GM18511 (cell line): ENCODE measurements at regions not wholly inside any gene's neighbourhood (a gene's known extent, or its start where the extent isn't known, plus 50 kb on each side); places are given as distances from the start of the nearest gene placed in this dataset.
A peak's percentile ranks its signal among the peaks of the same experiment; 100 is the strongest.
"Not testable (repeated sequence)": the region's sequence is repeated elsewhere in the genome, so short reads cannot be mapped to it uniquely, and the experiment has no call there.

Experiments used
- ATAC-seq: cut with Tn5 transposase; IDR thresholded peaks from one replicate; pipeline ENCODE4 v1.9.1; 2021; ENCODE audit warnings: mild to moderate bottlenecking, moderate library complexity; ENCODE audit not compliant: unreplicated experiment

- ATAC-seq, result not testable (repeated sequence)
These were observed 116.5 kb upstream of the SPATA31D4 start for GRCh38 chr9:81811688-81812087.

- ATAC-seq, result no peak
These were observed 113.8 kb upstream of the SPATA31D4 start for GRCh38 chr9:81814401-81814793.

- peak; percentile 80 for ATAC-seq
These were observed 113.3 kb upstream of the SPATA31D4 start for GRCh38 chr9:81814794-81815464.

GRCh38 chr9:81815781-81816180, 112.4 kb upstream of the SPATA31D4 start:
- ATAC-seq, result no peak

- ATAC-seq, result no peak
These were observed 109.1 kb upstream of the SPATA31D4 start for GRCh38 chr9:81819155-81819554.

GRCh38 chr9:81819859-81820546, 108.2 kb upstream of the SPATA31D4 start:
- no peak for ATAC-seq

- ATAC-seq, result no peak
These were observed 105.8 kb upstream of the SPATA31D4 start for GRCh38 chr9:81822301-81822865.

- no peak for ATAC-seq
These were observed 105.3 kb upstream of the SPATA31D4 start for GRCh38 chr9:81822967-81823366.

- ATAC-seq, result no peak
These were observed 104.3 kb upstream of the SPATA31D4 start for GRCh38 chr9:81823672-81824554.

GRCh38 chr9:81824802-81825730, 103.2 kb upstream of the SPATA31D4 start:
- no peak for ATAC-seq

GRCh38 chr9:81825846-81826516, 102.2 kb upstream of the SPATA31D4 start:
- no peak for ATAC-seq

- ATAC-seq, result no peak
These were observed 101.7 kb upstream of the SPATA31D4 start for GRCh38 chr9:81826517-81826906.

- ATAC-seq, result peak; percentile 95
These were observed 100.5 kb upstream of the SPATA31D4 start for GRCh38 chr9:81827616-81828296.

- no peak for ATAC-seq
These were observed 98.9 kb upstream of the SPATA31D4 start for GRCh38 chr9:81829195-81829882.

GRCh38 chr9:81830431-81830830, 97.8 kb upstream of the SPATA31D4 start:
- ATAC-seq, result not testable (repeated sequence)

- no peak for ATAC-seq
These were observed 95.5 kb upstream of the SPATA31D4 start for GRCh38 chr9:81832571-81833285.

GRCh38 chr9:81833563-81834345, 94.5 kb upstream of the SPATA31D4 start:
- no peak for ATAC-seq
